GM23338 (cell line): ENCODE measurements at regions not wholly inside any gene's neighbourhood (a gene's known extent, or its start where the extent isn't known, plus 50 kb on each side); places are given as distances from the start of the nearest gene placed in this dataset.

Experiments
- ATAC-seq: fragments of 200-7000 bp; cut with Tn5 transposase; 3 replicates; pipeline ENCODE4 v1.9.1; 2020
- DNase-seq: peaks from one replicate; pipeline ENCODE4 v3.0.0-alpha.2; 2015; ENCODE audit warnings: low spot score
- H2AFZ ChIP-seq: fragments of 200-600 bp; sonication (generic); 2 replicates; pipeline ENCODE4 v1.8.0; 2016; ENCODE audit warnings: antibody characterized with exemption, mild to moderate bottlenecking, moderate library complexity
- H3F3A ChIP-seq: fragments of 200-600 bp; sonication (generic); replicated peaks from 2 replicates; pipeline ENCODE4 v1.8.0; 2017; ENCODE audit warnings: antibody characterized with exemption, mixed run types, low read depth
- H3K27ac ChIP-seq: fragments of 200-600 bp; sonication (generic); 2 replicates; pipeline ENCODE4 v1.6.1; 2016; ENCODE audit warnings: low read depth
- H3K27me3 ChIP-seq: fragments of 200-600 bp; sonication (generic); 2 replicates; pipeline ENCODE4 v1.8.0; 2016; ENCODE audit warnings: mild to moderate bottlenecking, mixed run types, moderate library complexity; ENCODE audit not compliant: insufficient read depth
- H3K36me3 ChIP-seq: fragments of 200-600 bp; sonication (generic); 2 replicates; pipeline ENCODE4 v1.8.0; 2016; ENCODE audit warnings: mild to moderate bottlenecking; ENCODE audit not compliant: insufficient read depth
- H3K4me1 ChIP-seq: fragments of 200-600 bp; sonication (generic); 2 replicates; pipeline ENCODE4 v1.8.0; 2016; ENCODE audit warnings: mild to moderate bottlenecking, moderate library complexity; ENCODE audit not compliant: insufficient read depth
- H3K4me2 ChIP-seq: fragments of 200-600 bp; sonication (generic); 2 replicates; pipeline ENCODE4 v1.7.1; 2017; ENCODE audit warnings: mixed run types
- H3K4me3 ChIP-seq: fragments of 200-600 bp; sonication (generic); 2 replicates; pipeline ENCODE4 v1.6.1; 2016; ENCODE audit warnings: mixed run types
- H3K79me2 ChIP-seq: fragments of 200-600 bp; sonication (generic); replicated peaks from 2 replicates; pipeline ENCODE4 v1.8.0; 2017; ENCODE audit warnings: mild to moderate bottlenecking; ENCODE audit not compliant: insufficient read depth
- H3K9me2 ChIP-seq: fragments of 200-600 bp; sonication (generic); 2 replicates; pipeline ENCODE4 v1.8.0; 2017; ENCODE audit not compliant: insufficient read depth
- H4K20me1 ChIP-seq: fragments of 200-600 bp; sonication (generic); replicated peaks from 2 replicates; pipeline ENCODE4 v1.8.0; 2017; ENCODE audit warnings: mild to moderate bottlenecking; ENCODE audit not compliant: insufficient read depth
- H3K27ac Mint-ChIP-seq: 2 replicates; pipeline ENCODE4 v1.8.0; 2020; ENCODE audit warnings: inconsistent platforms, mild to moderate bottlenecking, moderate library complexity, mixed read lengths
- H3K27me3 Mint-ChIP-seq: 3 replicates; pipeline ENCODE4 v1.8.0; 2022; ENCODE audit warnings: low read depth, mild to moderate bottlenecking, moderate library complexity, mixed read lengths, inconsistent platforms; ENCODE audit not compliant: insufficient read depth, poor library complexity
- H3K36me3 Mint-ChIP-seq: 3 replicates; pipeline ENCODE4 v1.8.0; 2021; ENCODE audit warnings: low read depth, mild to moderate bottlenecking, inconsistent platforms, moderate library complexity, mixed read lengths
- H3K4me1 Mint-ChIP-seq: 3 replicates; pipeline ENCODE4 v1.8.0; 2020; ENCODE audit warnings: mild to moderate bottlenecking, inconsistent platforms, mixed read lengths
- H3K4me3 Mint-ChIP-seq: 3 replicates; pipeline ENCODE4 v1.8.0; 2021; ENCODE audit warnings: moderate library complexity, mild to moderate bottlenecking, inconsistent platforms, mixed read lengths
- H3K9me3 Mint-ChIP-seq: 3 replicates; pipeline ENCODE4 v1.8.0; 2020; ENCODE audit warnings: moderate library complexity, mild to moderate bottlenecking, inconsistent platforms, mixed read lengths
- CREB1 ChIP-seq: fragments of 250-450 bp; sonication (Bioruptor Pico); IDR thresholded peaks from 2 replicates; pipeline ENCODE4 v1.5.0; 2020; ENCODE audit warnings: low read depth, mild to moderate bottlenecking, moderate library complexity
- EZH2 ChIP-seq: fragments of 200-600 bp; sonication (generic); IDR thresholded peaks from one replicate; pipeline ENCODE4 v1.8.0; 2017; ENCODE audit warnings: antibody characterized with exemption, mild to moderate bottlenecking, low read depth; ENCODE audit not compliant: unreplicated experiment
- EZH2phosphoT487 ChIP-seq: fragments of 200-600 bp; sonication (generic); IDR thresholded peaks from one replicate; pipeline ENCODE4 v1.8.1; 2018; ENCODE audit warnings: antibody characterized with exemption; ENCODE audit not compliant: unreplicated experiment
- JUNB ChIP-seq: IDR thresholded peaks from one replicate; pipeline ENCODE4 v1.6.1; 2016; ENCODE audit warnings: antibody characterized with exemption; ENCODE audit not compliant: unreplicated experiment
- NANOG ChIP-seq: IDR thresholded peaks from 2 replicates; pipeline ENCODE4 v1.6.1; 2016; ENCODE audit warnings: antibody characterized with exemption, borderline replicate concordance
- POLR2AphosphoS5 ChIP-seq: IDR thresholded peaks from 2 replicates; pipeline ENCODE4 v1.6.1; 2016; ENCODE audit warnings: antibody characterized with exemption, low read depth
- STAT1 ChIP-seq: IDR thresholded peaks from one replicate; pipeline ENCODE4 v1.6.1; 2016; ENCODE audit warnings: antibody characterized with exemption; ENCODE audit not compliant: unreplicated experiment
- ZNF114 ChIP-seq: fragments of 250-450 bp; sonication (Bioruptor Pico); IDR thresholded peaks from 2 replicates; pipeline ENCODE4 v1.5.0; 2020; ENCODE audit warnings: mild to moderate bottlenecking, moderate library complexity
- ZNF331 ChIP-seq: fragments of 250-450 bp; sonication (Bioruptor Pico); IDR thresholded peaks from 2 replicates; pipeline ENCODE4 v1.5.0; 2020; ENCODE audit warnings: low read depth, mild to moderate bottlenecking, moderate library complexity
- ZNF462 ChIP-seq: fragments of 250-450 bp; sonication (Bioruptor Pico); IDR thresholded peaks from 2 replicates; pipeline ENCODE4 v1.5.0; 2020; ENCODE audit warnings: mild to moderate bottlenecking, moderate library complexity
- TF ChIP-seq, protein P1 (sequence below), 2 experiments: fragments of 200-600 bp in 1 of 2; sonication (generic) in 1 of 2; conservative IDR thresholded peaks; 2 replicates each; pipeline versions ENCODE4 v1.5.1 to v1.6.1; 2016 to 2017; ENCODE audit warnings: antibody characterized with exemption in 2 of 2, low read depth in 2 of 2, mild to moderate bottlenecking in 2 of 2, moderate library complexity in 1 of 2
- TF ChIP-seq, protein P2 (sequence below): IDR thresholded peaks from 2 replicates; pipeline ENCODE4 v1.6.1; 2016; ENCODE audit warnings: antibody characterized with exemption
- TF ChIP-seq, protein P3 (sequence below): IDR thresholded peaks from one replicate; pipeline ENCODE4 v1.6.1; 2018; ENCODE audit warnings: antibody characterized with exemption; ENCODE audit not compliant: unreplicated experiment

GRCh38 chr17:33514369-33514768, 221.3 kb upstream of the ASIC2 start (continued):
- no peak for TF ChIP-seq ZNF462 (CRISPR knock-in tag)

GRCh38 chr17:33515974-33516373, 222.9 kb upstream of the ASIC2 start:
- Mint-ChIP-seq H3K27me3 (peaks cover 4% of the 10 kb centered on the region), H3K36me3 (no peaks in the 10 kb centered on the region), H3K9me3 (no peaks in the 10 kb centered on the region)
- TF ChIP-seq ZNF114 (CRISPR knock-in tag) (no peak), CREB1 (CRISPR knock-in tag) (no peak), EZH2phosphoT487 (no peak), ZNF331 (CRISPR knock-in tag) (no peak), EZH2 (no peak), STAT1 (no peak), JUNB (no peak), NANOG (no peak), POLR2AphosphoS5 (no peak)
- TF ChIP-seq, protein P1, sequence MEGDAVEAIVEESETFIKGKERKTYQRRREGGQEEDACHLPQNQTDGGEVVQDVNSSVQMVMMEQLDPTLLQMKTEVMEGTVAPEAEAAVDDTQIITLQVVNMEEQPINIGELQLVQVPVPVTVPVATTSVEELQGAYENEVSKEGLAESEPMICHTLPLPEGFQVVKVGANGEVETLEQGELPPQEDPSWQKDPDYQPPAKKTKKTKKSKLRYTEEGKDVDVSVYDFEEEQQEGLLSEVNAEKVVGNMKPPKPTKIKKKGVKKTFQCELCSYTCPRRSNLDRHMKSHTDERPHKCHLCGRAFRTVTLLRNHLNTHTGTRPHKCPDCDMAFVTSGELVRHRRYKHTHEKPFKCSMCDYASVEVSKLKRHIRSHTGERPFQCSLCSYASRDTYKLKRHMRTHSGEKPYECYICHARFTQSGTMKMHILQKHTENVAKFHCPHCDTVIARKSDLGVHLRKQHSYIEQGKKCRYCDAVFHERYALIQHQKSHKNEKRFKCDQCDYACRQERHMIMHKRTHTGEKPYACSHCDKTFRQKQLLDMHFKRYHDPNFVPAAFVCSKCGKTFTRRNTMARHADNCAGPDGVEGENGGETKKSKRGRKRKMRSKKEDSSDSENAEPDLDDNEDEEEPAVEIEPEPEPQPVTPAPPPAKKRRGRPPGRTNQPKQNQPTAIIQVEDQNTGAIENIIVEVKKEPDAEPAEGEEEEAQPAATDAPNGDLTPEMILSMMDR (conservative IDR thresholded peaks at IDR 0.05; ENCODE audit: low read depth in 2 of 2), result no peak
- TF ChIP-seq, protein P2, sequence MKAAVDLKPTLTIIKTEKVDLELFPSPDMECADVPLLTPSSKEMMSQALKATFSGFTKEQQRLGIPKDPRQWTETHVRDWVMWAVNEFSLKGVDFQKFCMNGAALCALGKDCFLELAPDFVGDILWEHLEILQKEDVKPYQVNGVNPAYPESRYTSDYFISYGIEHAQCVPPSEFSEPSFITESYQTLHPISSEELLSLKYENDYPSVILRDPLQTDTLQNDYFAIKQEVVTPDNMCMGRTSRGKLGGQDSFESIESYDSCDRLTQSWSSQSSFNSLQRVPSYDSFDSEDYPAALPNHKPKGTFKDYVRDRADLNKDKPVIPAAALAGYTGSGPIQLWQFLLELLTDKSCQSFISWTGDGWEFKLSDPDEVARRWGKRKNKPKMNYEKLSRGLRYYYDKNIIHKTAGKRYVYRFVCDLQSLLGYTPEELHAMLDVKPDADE, result no peak
- TF ChIP-seq, protein P3, sequence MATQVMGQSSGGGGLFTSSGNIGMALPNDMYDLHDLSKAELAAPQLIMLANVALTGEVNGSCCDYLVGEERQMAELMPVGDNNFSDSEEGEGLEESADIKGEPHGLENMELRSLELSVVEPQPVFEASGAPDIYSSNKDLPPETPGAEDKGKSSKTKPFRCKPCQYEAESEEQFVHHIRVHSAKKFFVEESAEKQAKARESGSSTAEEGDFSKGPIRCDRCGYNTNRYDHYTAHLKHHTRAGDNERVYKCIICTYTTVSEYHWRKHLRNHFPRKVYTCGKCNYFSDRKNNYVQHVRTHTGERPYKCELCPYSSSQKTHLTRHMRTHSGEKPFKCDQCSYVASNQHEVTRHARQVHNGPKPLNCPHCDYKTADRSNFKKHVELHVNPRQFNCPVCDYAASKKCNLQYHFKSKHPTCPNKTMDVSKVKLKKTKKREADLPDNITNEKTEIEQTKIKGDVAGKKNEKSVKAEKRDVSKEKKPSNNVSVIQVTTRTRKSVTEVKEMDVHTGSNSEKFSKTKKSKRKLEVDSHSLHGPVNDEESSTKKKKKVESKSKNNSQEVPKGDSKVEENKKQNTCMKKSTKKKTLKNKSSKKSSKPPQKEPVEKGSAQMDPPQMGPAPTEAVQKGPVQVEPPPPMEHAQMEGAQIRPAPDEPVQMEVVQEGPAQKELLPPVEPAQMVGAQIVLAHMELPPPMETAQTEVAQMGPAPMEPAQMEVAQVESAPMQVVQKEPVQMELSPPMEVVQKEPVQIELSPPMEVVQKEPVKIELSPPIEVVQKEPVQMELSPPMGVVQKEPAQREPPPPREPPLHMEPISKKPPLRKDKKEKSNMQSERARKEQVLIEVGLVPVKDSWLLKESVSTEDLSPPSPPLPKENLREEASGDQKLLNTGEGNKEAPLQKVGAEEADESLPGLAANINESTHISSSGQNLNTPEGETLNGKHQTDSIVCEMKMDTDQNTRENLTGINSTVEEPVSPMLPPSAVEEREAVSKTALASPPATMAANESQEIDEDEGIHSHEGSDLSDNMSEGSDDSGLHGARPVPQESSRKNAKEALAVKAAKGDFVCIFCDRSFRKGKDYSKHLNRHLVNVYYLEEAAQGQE, result no peak

More at GRCh38 chr17:33515974-33516373, 222.9 kb upstream of the ASIC2 start:
- H3K79me2 ChIP-seq, result no peaks in the 10 kb centered on the region
- H3K4me1 Mint-ChIP-seq, result peaks cover 8% of the 10 kb centered on the region; the same call in 2 of the 3 replicates
- H3K27ac ChIP-seq, result no peak overlapping the region
- no peaks in the 10 kb centered on the region for H3K36me3 ChIP-seq
- no peak overlapping the region for H2AFZ ChIP-seq
- ATAC-seq (no peak), DNase-seq (no peak)
- no peaks in the 10 kb centered on the region for H3F3A ChIP-seq
- H3K4me3 Mint-ChIP-seq, result no peak overlapping the region
- no peaks in the 10 kb centered on the region; the same call in 1 of the 2 replicates for H3K4me1 ChIP-seq
- peaks cover 3% of the 10 kb centered on the region; the same call in 1 of the 2 replicates for H3K9me2 ChIP-seq
- no peak overlapping the region for H3K27ac Mint-ChIP-seq
- no peak overlapping the region for H3K4me2 ChIP-seq
- H3K4me3 ChIP-seq, result no peak overlapping the region
- no peaks in the 10 kb centered on the region for H3K27me3 ChIP-seq
- H4K20me1 ChIP-seq, result no peaks in the 10 kb centered on the region
